ENCODE measurements at regions not wholly inside any gene's neighbourhood (a gene's known extent, or its start where the extent isn't known, plus 50 kb on each side); places are given as distances from the start of the nearest gene placed in this dataset.

- no peak for DNase-seq
Observed at GRCh38 chr17:12290207-12290606, 269.5 kb downstream of the MAP2K4 start.

DNA sequence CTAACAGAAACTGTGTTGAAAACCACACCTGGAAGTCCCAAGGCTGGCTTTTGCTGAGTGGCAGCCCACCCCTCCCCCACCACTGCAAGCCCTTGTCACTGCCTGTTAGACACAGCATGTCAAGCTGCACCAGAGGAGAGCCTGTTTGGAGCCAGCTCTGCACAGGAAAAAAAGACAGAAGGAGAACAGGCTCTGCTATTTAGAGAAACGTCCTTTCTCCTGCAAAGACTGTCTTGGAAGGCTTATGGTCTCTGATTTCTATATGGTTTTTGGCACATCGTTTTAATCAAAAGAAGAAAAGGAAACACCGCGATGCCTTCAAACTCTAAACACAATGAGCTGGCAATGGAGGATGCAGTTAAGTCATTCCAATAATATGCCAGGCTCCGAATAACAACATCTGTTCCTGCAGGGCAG is 275.5 kb downstream of the MAP2K4 start:
- no peak for DNase-seq

GRCh38 chr17:12301551-12301950 is 280.9 kb downstream of the MAP2K4 start:
- no peak for DNase-seq

GRCh38 chr17:12302711-12303110 is 282.0 kb downstream of the MAP2K4 start:
- no peak for DNase-seq

DNA sequence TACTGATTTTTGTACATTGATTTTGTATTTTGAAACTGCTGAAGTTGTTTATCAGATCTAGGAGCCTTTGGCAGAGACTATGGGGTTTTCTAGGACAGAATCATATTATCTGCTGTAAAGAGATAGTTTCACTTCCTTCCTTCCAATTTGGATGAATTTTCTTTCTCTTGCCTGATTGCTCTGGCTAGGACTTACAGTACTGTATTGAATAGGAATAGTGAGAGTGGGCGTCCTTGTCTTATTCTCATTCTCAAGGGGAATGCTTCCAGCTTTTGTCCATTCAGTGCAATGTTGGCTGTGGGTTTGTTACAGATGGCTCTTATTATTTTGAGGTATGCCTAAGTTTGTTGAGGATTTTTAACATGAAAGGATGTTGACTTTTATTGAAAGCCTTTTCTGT is 290.1 kb downstream of the MAP2K4 start:
- DNase-seq, result no peak

DNA sequence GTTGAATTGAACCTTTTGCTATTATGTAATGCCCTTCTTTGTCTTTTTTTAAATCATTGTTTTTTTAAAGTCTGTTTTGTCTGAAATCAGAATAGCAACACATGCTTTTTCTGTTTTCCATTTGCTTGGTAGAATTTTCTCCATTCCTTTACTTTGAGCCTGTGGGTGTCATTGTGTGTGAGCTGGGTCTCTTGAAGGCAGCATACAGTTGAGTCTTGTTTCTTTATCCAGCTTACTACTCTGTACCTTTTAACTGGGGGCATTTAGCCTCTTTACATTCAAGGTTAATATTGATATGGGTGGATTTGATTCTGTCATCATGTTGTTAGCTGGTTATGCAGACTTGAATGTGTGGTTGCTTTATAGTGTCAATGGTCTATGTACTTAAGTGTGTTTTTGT is 292.0 kb downstream of the MAP2K4 start:
- DNase-seq, result no peak

- no peak for DNase-seq
Observed at GRCh38 chr17:12313786-12314185, 293.1 kb downstream of the MAP2K4 start.

- no peak for DNase-seq
Observed at GRCh38 chr17:12316021-12316420, 295.3 kb downstream of the MAP2K4 start.

GRCh38 chr17:12318571-12319266 is 298.0 kb downstream of the MAP2K4 start:
- no peak for DNase-seq

GRCh38 chr17:12320286-12320685 is 299.6 kb downstream of the MAP2K4 start:
- no peak for DNase-seq

- DNase-seq, result no peak
Observed at GRCh38 chr17:12328204-12328603, 307.5 kb downstream of the MAP2K4 start.

DNA sequence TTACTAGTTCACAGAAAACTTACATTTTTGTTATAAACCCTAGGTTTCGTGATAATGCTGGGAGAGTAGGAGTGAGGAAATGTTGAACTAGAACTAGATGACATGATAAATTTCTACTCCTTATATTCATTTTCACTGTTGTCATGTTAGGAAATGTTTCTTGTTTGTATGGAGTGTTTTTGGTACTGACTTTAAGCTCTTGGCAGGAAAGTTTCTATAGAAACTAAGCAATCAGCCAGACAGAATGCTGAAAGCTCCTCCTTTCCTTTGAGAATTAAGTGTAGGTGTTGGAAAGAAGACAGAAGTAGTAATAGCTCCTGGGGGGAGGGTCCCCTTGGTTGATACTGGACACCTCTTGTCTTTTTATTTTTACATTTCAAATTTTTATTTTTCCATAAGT is 309.8 kb downstream of the MAP2K4 start:
- no peak for DNase-seq

GRCh38 chr17:12341328-12341727 is 320.7 kb downstream of the MAP2K4 start:
- no peak for DNase-seq

- no peak for DNase-seq
Observed at GRCh38 chr17:12342161-12342560, 321.5 kb downstream of the MAP2K4 start.

GRCh38 chr17:12342609-12343435 is 322.1 kb downstream of the MAP2K4 start:
- DNase-seq, result no peak

- no peak for DNase-seq
Observed at GRCh38 chr17:12348476-12348875, 317.2 kb upstream of the MYOCD start.

GRCh38 chr17:12349297-12349696 is 316.4 kb upstream of the MYOCD start:
- DNase-seq, result no peak

DNA sequence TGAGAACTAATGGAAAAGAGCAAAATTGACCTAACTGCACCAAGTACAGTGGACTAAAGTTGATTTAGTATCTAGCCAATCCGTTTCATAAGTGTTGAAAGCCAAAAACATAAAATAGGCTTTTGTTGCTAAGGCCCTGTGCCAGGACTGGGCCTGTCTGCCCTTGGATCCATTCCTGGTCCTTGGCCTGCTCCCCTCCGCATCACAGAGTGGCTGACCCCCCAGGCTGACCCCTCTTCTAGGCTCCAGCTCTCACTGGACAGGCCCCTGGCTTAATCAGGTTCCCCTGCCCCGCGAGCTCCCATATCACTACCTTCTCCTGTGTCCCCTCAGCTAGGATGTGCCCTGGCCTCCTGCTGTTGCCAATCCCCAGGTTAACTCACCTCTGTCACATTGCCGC is 313.6 kb upstream of the MYOCD start:
- no peak for DNase-seq

DNA sequence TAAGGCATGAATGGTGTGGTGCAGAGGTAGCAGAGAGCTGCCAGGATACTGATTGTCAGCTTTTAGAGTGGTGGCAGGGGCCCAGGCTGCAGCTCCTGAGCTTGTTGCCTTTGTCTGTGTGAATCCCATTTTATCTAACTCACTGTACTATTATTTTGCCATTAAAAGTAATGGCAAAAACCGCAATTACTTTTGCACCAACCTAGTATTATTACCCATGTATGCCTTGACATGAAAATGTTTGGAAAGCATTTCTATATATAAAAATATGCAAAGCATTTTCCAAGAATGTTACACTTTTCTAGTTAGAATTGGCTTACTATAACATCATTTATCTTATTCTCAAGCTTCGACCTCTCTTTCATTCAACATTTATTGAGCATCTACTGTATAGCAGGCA is 308.1 kb upstream of the MYOCD start:
- DNase-seq, result no peak

GRCh38 chr17:12358477-12358876 is 307.2 kb upstream of the MYOCD start:
- no peak for DNase-seq

DNA sequence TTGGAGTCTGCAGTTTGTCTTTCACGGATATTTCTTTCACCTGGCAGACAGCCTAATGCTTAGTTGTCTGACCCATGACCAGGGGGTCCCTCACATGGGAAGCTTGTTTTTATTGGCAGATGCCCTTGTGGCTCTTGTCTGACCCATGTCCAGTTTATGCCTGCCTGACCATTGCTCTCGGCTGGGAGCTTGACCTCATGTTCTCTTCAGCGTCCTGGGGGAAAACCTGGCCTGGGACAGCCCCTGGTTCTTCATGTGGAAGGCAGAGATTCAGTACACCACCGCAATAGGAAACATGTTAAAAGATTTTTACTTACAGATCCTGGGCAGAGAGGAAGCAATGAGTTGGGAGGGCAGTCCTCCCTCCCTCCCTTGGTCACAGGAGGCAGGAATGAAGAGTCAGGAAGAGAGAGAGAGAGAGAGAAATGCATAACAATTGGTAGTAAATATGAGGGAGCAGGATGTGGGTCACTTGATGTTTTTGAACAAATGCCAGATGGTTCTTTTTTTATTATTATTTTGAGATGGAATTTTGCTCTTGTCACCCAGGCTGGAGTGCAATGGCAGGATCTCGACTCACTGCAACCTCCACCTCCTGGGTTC is 302.7 kb upstream of the MYOCD start:
- DNase-seq, result no peak

GRCh38 chr17:12365805-12366204 is 299.9 kb upstream of the MYOCD start:
- DNase-seq, result no peak

DNA sequence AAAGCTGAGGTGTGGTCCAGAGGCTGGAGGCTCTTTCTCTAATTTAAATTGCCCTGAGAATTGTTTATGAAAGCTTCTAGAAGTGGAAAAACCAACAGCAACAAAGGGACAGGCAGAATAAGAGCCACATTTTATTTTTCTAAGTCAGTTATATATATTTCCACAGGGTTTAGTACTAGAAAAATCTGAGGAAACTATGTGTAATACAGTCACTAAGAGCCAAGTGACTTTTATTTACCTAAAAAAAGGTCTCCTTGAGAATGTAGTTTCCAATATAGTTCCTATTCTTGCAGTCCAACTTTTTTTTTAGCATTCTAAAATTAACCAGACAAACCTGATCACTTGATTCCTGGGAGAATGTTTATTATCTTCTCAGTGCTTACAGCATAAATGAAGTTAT is 296.6 kb upstream of the MYOCD start:
- DNase-seq, result no peak

DNA sequence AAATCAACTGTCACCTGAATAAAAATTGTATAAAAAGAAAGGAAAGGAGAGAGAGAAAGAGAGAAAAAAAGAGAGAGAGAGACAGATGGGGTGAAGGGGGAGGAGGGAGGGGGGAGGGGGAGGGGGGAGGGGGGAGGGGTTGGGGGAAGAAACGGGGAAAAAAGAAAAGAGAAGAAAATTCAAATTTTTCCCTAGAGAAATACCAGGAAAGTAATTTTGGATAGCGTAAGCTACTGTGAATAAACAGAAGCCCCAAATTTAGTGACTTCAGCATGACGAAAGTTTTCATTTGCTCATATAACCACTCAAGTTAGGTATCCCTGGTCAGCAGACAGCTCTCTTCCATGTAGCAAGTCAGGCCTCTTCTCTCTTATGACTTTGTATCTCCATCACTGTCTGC is 289.4 kb upstream of the MYOCD start:
- no peak for DNase-seq

Data from skin of body (tissue), 1 donor.